Transverse colon (tissue), 4 donors: ENCODE measurements at regions not wholly inside any gene's neighbourhood (a gene's known extent, or its start where the extent isn't known, plus 50 kb on each side); places are given as distances from the start of the nearest gene placed in this dataset.

Experiments used
- CTCF ChIP-seq, 5 experiments: fragments of 200-600 bp in 3 of 5; fragments of 450-650 bp in 2 of 5; sonication (generic) in 3 of 5; IDR thresholded peaks; 1 replicate in 2 of 5; 2 replicates in 3 of 5; pipeline ENCODE4 v1.5.1; 2016 to 2017; ENCODE audit warnings: antibody characterized with exemption in 5 of 5, inconsistent platforms in 3 of 5, mild to moderate bottlenecking in 2 of 5, moderate library complexity in 1 of 5
- EP300 ChIP-seq: sonication (generic); formaldehyde crosslinking; IDR thresholded peaks from one replicate; pipeline ENCODE4 v1.6.1; 2017; ENCODE audit warnings: antibody characterized with exemption, low read depth
- POLR2A ChIP-seq: fragments of 450-650 bp; IDR thresholded peaks from one replicate; pipeline ENCODE4 v1.6.1; 2016; ENCODE audit warnings: antibody characterized with exemption, mild to moderate bottlenecking, moderate library complexity
- POLR2AphosphoS5 ChIP-seq, 3 donors: sonication (generic); formaldehyde crosslinking; IDR thresholded peaks; one replicate each; pipeline ENCODE4 v1.6.1; 2016; ENCODE audit warnings: antibody characterized with exemption in 3 of 3

DNA sequence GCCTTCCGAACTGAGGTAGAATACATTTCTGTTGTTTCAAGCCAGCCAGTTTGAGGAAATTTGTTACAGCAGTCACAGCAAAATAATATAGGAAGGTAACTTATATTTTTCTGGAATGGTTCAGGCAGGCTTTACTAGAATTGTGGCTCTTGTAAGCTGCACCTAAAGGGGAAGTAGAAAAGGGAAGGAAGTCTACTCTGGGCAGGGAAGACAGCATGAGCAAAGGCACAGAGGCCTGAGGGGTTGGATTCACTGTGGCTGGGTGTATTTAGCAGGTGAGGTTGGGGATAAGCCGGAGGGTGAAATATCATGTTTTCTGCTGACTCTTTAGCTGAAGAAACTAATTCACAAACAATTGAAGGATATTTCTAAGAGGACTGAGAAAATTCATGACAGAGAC lies 183.5 kb downstream of the GAS1 start:
- TF ChIP-seq EP300 = no peak
- TF ChIP-seq CTCF (IDR thresholded peaks at IDR 0.05) = no peak
- TF ChIP-seq POLR2A = no peak
- no peak for TF ChIP-seq POLR2AphosphoS5 (IDR thresholded peaks at IDR 0.05)
